ENCODE measurements at regions not wholly inside any gene's neighbourhood (a gene's known extent, or its start where the extent isn't known, plus 50 kb on each side); places are given as distances from the start of the nearest gene placed in this dataset.

DNA sequence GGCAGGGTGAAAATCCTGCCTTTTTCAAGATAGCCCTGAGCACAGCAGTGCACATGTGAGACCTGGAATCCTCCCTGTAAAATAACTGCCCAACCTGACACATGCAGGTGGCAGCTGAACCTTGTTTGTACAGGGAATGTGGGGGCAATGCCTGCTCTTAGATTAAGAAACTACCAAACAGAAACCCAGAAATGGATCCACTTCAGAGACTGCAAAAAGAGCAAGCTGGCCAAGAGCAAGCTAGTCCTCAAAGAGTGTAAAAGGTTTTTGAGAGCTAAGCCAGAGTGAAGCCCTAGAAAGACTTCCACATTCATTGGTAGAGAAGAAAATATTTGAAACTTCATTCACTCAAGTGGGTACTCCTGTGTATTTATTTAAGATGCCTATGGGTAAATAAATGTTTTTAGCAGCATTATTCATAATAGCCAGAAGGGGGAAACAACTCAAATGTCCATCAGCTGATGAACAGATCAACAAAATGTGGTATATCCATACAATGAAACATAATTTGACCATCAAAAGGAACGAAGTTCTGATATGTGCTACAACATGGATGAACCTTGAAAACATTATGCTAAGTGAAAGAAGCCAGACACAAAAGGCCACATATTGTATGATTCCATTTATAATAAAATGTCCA is 96.0 kb upstream of the TSC22D2 start:
- TF ChIP-seq CTCF (IDR thresholded peaks at IDR 0.05): no peak
- no peak for TF ChIP-seq POLR2A (IDR thresholded peaks at IDR 0.05)
- no peak for TF ChIP-seq POLR2AphosphoS5 (IDR thresholded peaks at IDR 0.05; ENCODE audit: insufficient read depth in 1 of 2, low read depth in 1 of 2)
